ENCODE measurements at regions not wholly inside any gene's neighbourhood (a gene's known extent, or its start where the extent isn't known, plus 50 kb on each side); places are given as distances from the start of the nearest gene placed in this dataset.

GRCh38 chr12:3944620-3945019 is 71.4 kb upstream of the PARP11 start:
- no peak overlapping the region for H3K4me3 ChIP-seq
- H3K9me2 ChIP-seq (ENCODE audit: insufficient read depth), result peaks cover 4% of the 10 kb centered on the region; the same call in 1 of the 2 replicates
- H3K27ac ChIP-seq (ENCODE audit: low read depth), result no peak overlapping the region
- ATAC-seq, result peak; percentile 96
- Mint-ChIP-seq H3K36me3 (ENCODE audit: low read depth) (no peaks in the 10 kb centered on the region), H3K4me3 (no peak overlapping the region), H3K9me3 (peaks cover 2% of the 10 kb centered on the region; the same call in 1 of the 3 replicates), H3K27me3 (ENCODE audit: insufficient read depth, low read depth, poor library complexity) (peaks cover 10% of the 10 kb centered on the region), H3K4me1 (peaks cover 29% of the 10 kb centered on the region), H3K27ac (no peak overlapping the region)
- peak; percentile 82 for DNase-seq (ENCODE audit: low spot score)
- no peaks in the 10 kb centered on the region for H3K79me2 ChIP-seq (replicated peaks; ENCODE audit: insufficient read depth)
- H4K20me1 ChIP-seq (replicated peaks; ENCODE audit: insufficient read depth), result no peaks in the 10 kb centered on the region
- no peaks in the 10 kb centered on the region for H3K36me3 ChIP-seq (ENCODE audit: insufficient read depth)
- 0 out of 2 replicates have a peak, but pooled peaks cover 3% of the 10 kb centered on the region for H3F3A ChIP-seq (replicated peaks; ENCODE audit: low read depth)
- peaks cover 36% of the 10 kb centered on the region for H3K27me3 ChIP-seq (ENCODE audit: insufficient read depth)
- H3K4me1 ChIP-seq (ENCODE audit: insufficient read depth), result peaks cover 28% of the 10 kb centered on the region
- H2AFZ ChIP-seq, result no peak overlapping the region
- TF ChIP-seq STAT1 (IDR thresholded peaks at IDR 0.05; ENCODE audit: unreplicated experiment) (no peak), ZNF114 (CRISPR knock-in tag; IDR thresholded peaks at IDR 0.05) (peak; percentile 48; the same call in 1 of the 2 replicates), ZNF462 (CRISPR knock-in tag; IDR thresholded peaks at IDR 0.05) (peak; percentile 98), CREB1 (CRISPR knock-in tag; IDR thresholded peaks at IDR 0.05; ENCODE audit: low read depth) (peak; percentile 27; the same call in 1 of the 2 replicates)
- peak overlapping the region; percentile 15; the same call in 1 of the 2 replicates for H3K4me2 ChIP-seq

- no peak overlapping the region for H2AFZ ChIP-seq
- H3K79me2 ChIP-seq (replicated peaks; ENCODE audit: insufficient read depth), result no peaks in the 10 kb centered on the region
- H3F3A ChIP-seq (replicated peaks; ENCODE audit: low read depth), result 0 out of 2 replicates have a peak, but pooled peaks cover 2% of the 10 kb centered on the region
- no peak overlapping the region for H3K27ac ChIP-seq (ENCODE audit: low read depth)
- no peak overlapping the region for H3K4me2 ChIP-seq
- Mint-ChIP-seq H3K27me3 (ENCODE audit: insufficient read depth, low read depth, poor library complexity) (peaks cover 2% of the 10 kb centered on the region), H3K9me3 (no peaks in the 10 kb centered on the region; the same call in 2 of the 3 replicates), H3K4me1 (no peaks in the 10 kb centered on the region), H3K4me3 (no peak overlapping the region), H3K27ac (no peak overlapping the region), H3K36me3 (ENCODE audit: low read depth) (no peaks in the 10 kb centered on the region)
- H3K4me1 ChIP-seq (ENCODE audit: insufficient read depth), result no peaks in the 10 kb centered on the region
- no peak overlapping the region for H3K4me3 ChIP-seq
- no peaks in the 10 kb centered on the region for H4K20me1 ChIP-seq (replicated peaks; ENCODE audit: insufficient read depth)
- DNase-seq (ENCODE audit: low spot score) (no peak), ATAC-seq (no peak)
- no peaks in the 10 kb centered on the region for H3K9me2 ChIP-seq (ENCODE audit: insufficient read depth)
- H3K36me3 ChIP-seq (ENCODE audit: insufficient read depth), result no peaks in the 10 kb centered on the region
- peaks cover 2% of the 10 kb centered on the region; the same call in 1 of the 2 replicates for H3K27me3 ChIP-seq (ENCODE audit: insufficient read depth)
- TF ChIP-seq ZNF114 (CRISPR knock-in tag; IDR thresholded peaks at IDR 0.05) (no peak), ZNF331 (CRISPR knock-in tag; IDR thresholded peaks at IDR 0.05; ENCODE audit: low read depth) (no peak), JUNB (IDR thresholded peaks at IDR 0.05; ENCODE audit: unreplicated experiment) (no peak), REST (IDR thresholded peaks at IDR 0.05; ENCODE audit: unreplicated experiment) (no peak), EZH2phosphoT487 (IDR thresholded peaks at IDR 0.05; ENCODE audit: unreplicated experiment) (no peak), STAT1 (IDR thresholded peaks at IDR 0.05; ENCODE audit: unreplicated experiment) (no peak), CTCF (conservative IDR thresholded peaks at IDR 0.05; ENCODE audit: low read depth in 2 of 2) (no peak), POLR2AphosphoS5 (IDR thresholded peaks at IDR 0.05; ENCODE audit: low read depth) (no peak)
Measured at GRCh38 chr12:3938042-3938544, 64.9 kb upstream of the PARP11 start.

Measured in GM23338 (cell line).